GM12875 (cell line): ENCODE measurements at regions not wholly inside any gene's neighbourhood (a gene's known extent, or its start where the extent isn't known, plus 50 kb on each side); places are given as distances from the start of the nearest gene placed in this dataset.

Experiments used
- H3K4me3 ChIP-seq: one replicate; pipeline ENCODE4 v1.5.1; 2011; ENCODE audit warnings: low read depth, low read length, control low read depth
- TF ChIP-seq, protein P1 (sequence below): IDR thresholded peaks from 2 replicates; pipeline ENCODE4 v1.5.1; 2011; ENCODE audit warnings: low read depth, mild to moderate bottlenecking, control low read depth, inconsistent platforms, low read length, moderate library complexity, borderline replicate concordance; ENCODE audit not compliant: insufficient read depth

DNA sequence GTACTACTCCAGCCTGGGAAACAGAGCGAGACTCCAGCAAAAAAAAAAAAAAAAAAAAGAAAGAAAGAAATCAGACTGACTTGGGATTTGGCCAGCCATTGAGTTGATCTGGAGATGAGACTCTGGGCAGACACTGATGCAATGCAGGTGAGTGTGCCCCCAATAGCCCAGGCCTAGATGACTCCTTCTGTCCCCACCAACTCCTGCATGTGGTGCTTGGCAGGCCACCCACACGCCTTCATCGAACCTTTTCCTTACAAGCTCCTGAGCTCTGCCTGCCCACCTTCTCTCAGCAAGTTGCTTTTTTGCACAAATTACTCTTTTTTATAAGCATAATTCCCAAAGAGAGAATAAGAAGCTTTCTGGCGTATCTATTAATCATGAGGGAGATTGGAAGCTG is 97.9 kb upstream of the MBNL2 start:
- TF ChIP-seq, protein P1, sequence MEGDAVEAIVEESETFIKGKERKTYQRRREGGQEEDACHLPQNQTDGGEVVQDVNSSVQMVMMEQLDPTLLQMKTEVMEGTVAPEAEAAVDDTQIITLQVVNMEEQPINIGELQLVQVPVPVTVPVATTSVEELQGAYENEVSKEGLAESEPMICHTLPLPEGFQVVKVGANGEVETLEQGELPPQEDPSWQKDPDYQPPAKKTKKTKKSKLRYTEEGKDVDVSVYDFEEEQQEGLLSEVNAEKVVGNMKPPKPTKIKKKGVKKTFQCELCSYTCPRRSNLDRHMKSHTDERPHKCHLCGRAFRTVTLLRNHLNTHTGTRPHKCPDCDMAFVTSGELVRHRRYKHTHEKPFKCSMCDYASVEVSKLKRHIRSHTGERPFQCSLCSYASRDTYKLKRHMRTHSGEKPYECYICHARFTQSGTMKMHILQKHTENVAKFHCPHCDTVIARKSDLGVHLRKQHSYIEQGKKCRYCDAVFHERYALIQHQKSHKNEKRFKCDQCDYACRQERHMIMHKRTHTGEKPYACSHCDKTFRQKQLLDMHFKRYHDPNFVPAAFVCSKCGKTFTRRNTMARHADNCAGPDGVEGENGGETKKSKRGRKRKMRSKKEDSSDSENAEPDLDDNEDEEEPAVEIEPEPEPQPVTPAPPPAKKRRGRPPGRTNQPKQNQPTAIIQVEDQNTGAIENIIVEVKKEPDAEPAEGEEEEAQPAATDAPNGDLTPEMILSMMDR = no peak
- H3K4me3 ChIP-seq = no peak overlapping the region

DNA sequence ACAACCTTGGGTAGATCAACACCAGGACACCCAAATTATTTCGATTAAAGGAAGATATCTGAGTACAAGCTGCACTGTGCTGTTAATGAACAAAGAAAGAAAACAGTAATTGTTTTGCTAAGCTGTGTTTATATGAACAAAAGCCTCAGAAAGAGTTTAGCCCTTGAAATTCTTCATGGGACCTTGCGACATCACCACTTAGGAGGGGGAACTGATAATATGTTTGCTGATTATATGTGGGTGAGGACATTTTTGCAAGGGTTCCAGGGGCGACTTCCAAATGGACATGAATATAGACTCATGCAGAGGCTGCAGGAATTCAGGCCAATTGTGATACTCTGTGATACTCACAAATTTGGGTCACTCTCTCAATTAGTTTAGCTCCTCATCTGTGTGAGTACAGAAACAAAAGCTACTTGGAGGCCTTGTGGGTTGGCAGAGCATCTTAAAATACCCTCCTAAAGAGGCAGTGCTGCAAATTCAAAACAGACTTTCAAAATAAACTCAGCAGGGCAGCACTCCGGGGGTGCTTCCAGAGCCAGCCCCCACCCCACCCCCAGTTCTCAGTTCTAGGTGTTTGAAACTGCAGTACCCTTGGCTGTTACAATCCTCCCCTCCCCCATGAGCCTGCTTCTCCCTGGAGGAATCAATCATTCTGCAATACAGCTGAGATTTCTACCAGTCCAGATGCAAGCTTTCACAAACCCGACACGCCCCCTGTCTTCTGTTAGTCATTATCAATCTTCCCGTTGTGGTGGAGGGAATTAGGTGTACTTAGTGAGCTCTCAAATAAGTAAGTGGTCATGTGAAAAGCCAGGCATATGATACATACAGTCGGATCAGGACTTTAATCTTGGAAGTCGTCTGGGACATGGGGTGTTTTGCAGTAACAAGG is 97.0 kb upstream of the MBNL2 start:
- H3K4me3 ChIP-seq = no peak overlapping the region
- TF ChIP-seq, protein P1 = no peak

DNA sequence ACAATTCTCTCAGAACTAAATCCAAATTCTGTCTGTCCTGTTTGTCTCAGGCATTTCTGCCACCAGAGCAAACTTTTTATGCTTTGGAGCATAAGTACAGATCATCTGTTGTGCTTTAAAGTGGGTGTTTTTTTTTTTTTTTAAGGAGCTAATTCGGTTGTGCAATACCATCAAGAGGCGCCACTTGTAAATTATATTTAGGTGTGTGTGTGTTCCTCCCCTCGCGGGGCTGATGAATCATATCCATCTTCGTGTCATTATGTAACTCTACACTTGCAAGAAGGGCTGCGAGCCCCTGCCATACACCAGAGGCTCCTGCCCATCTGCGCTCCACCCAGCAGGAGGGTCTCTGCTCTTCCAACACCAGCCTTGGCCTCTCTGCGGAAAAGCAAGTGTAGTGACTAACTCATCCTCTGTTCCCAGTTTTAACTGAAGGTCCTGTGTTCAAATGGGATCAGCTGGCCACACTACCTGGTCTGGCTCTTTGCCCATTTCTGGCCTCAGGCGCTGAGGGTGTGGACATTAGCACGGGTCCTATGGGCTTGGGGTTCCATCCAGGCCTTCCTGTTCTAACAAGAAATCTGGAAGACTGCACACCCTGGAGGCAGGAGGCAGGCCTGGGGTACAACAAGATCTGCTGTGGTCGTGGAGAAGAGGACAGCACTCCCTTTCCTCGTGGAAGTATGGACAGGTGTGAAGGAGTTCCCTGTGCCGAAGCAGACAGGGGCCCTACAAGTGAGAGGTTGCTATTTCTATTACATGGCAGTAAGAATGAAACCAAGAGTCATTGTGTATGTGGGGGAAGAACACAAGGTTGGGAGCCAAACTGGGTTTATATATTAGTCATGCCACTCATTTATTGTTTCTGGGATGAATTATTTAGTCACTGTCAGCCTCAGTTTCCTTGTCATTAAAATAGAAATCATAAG is 96.1 kb upstream of the MBNL2 start:
- TF ChIP-seq, protein P1 = no peak
- no peak overlapping the region for H3K4me3 ChIP-seq

DNA sequence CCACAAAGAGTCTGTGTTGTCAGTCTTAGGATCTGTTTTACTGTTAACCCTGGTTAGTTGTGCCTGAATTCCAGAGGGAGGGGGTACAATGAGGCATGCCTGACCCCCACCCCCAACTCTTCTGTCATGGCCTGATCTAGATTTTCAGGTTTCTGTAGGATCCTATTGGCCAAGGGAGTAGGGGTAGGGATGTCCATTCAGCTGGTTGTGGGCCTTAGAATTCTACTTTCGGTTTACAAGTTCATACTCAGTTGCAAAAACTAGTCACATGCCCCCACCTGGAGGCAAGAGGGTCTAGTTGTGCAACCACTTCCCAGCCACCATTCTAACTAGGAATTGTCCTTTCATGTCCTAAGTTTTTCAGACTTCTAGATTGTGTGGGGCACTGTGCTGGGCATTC is 94.3 kb upstream of the MBNL2 start:
- TF ChIP-seq, protein P1 = no peak
- H3K4me3 ChIP-seq = no peak overlapping the region

DNA sequence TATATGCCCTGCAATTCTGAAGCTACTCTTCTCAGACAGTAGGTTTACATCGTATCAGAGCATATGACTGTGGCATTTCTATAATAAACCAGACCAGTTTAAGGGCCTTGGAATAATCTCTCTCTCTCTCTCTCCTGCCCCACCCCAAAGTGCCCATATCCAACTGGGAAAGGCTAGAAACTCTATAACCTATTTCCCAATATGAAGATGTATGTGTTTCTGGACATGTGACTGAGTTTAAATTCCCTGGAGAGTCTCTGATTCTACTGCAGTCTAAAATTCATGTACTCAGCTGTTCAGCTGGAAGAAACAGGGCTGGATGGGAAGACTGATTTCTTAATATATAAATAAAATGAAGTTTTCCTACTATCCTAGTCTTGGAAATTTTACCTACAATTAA is 91.9 kb upstream of the MBNL2 start:
- no peak overlapping the region for H3K4me3 ChIP-seq
- TF ChIP-seq, protein P1 = no peak

DNA sequence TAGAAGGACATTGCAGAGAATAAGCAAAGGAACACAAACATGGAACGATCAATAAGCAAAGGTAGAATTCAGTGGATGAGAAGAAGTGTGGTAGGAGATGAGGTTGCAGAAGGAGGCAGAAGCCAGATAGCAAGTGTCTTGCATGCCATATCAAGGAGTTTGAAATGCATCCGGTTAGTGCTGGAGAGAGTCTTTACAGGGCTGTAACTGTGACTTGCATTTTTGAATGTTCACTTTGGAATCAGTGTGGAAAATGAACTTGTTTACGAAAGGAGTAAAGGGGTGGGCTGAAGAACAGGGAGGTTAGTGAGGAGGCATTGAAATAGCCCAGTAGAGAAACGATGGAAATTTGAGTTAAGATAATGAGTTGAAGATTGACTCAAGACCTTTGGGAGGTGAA is 90.7 kb upstream of the MBNL2 start:
- TF ChIP-seq, protein P1 = no peak
- H3K4me3 ChIP-seq = no peak overlapping the region
